HK-2 (cell line): ENCODE measurements at regions not wholly inside any gene's neighbourhood (a gene's known extent, or its start where the extent isn't known, plus 50 kb on each side); places are given as distances from the start of the nearest gene placed in this dataset.

Experiments used
- DNase-seq: peaks from one replicate; pipeline ENCODE4 v3.0.0-alpha.2; 2018; ENCODE audit not compliant: unreplicated experiment

- no peak for DNase-seq
Observed at GRCh38 chr14:87052646-87053225, 940.2 kb downstream of the GALC start.

GRCh38 chr14:87050421-87050820 is 942.6 kb downstream of the GALC start:
- no peak for DNase-seq

- peak; percentile 34 for DNase-seq
Observed at GRCh38 chr14:87049950-87050349, 943.0 kb downstream of the GALC start.

GRCh38 chr14:87046960-87047359 is 946.0 kb downstream of the GALC start:
- no peak for DNase-seq

- no peak for DNase-seq
Observed at GRCh38 chr14:87045956-87046355, 947.0 kb downstream of the GALC start.

GRCh38 chr14:87045246-87045645 is 947.7 kb downstream of the GALC start:
- DNase-seq, result no peak

- no peak for DNase-seq
Observed at GRCh38 chr14:87044807-87045206, 948.2 kb downstream of the GALC start.

GRCh38 chr14:87043667-87044200 is 949.2 kb downstream of the GALC start:
- DNase-seq, result no peak

- no peak for DNase-seq
Observed at GRCh38 chr14:87042354-87042753, 950.6 kb downstream of the GALC start.

GRCh38 chr14:87041290-87042020 is 951.5 kb downstream of the GALC start:
- DNase-seq, result no peak

- no peak for DNase-seq
Observed at GRCh38 chr14:87034680-87035079, 958.3 kb downstream of the GALC start.

GRCh38 chr14:87030197-87030596 is 962.8 kb downstream of the GALC start:
- DNase-seq, result no peak

GRCh38 chr14:87020106-87020505 is 972.9 kb downstream of the GALC start:
- DNase-seq, result peak; percentile 8

GRCh38 chr14:87018294-87018693 is 974.7 kb downstream of the GALC start:
- no peak for DNase-seq

GRCh38 chr14:87017335-87017734 is 975.6 kb downstream of the GALC start:
- no peak for DNase-seq

GRCh38 chr14:87014856-87015255 is 978.1 kb downstream of the GALC start:
- DNase-seq, result no peak

GRCh38 chr14:87013583-87013982 is 979.4 kb downstream of the GALC start:
- DNase-seq, result no peak

GRCh38 chr14:87008965-87009364 is 984.0 kb downstream of the GALC start:
- DNase-seq, result no peak

- DNase-seq, result no peak
Observed at GRCh38 chr14:87005280-87005679, 987.7 kb downstream of the GALC start.

GRCh38 chr14:87002776-87003175 is 990.2 kb downstream of the GALC start:
- no peak for DNase-seq

GRCh38 chr14:87001333-87001732 is 991.6 kb downstream of the GALC start:
- no peak for DNase-seq

GRCh38 chr14:87000081-87000480 is 992.9 kb downstream of the GALC start:
- no peak for DNase-seq

GRCh38 chr14:86999036-86999435 is 993.9 kb downstream of the GALC start:
- DNase-seq, result no peak
